Stimulated activated CD4-positive, alpha-beta T cell treated with anti-CD3 and anti-CD28 coated beads, Interleukin-15, amount 100 ng/mL, for 24 hours (primary cell): ENCODE measurements at regions not wholly inside any gene's neighbourhood (a gene's known extent, or its start where the extent isn't known, plus 50 kb on each side); places are given as distances from the start of the nearest gene placed in this dataset.
"Not testable (repeated sequence)": the region's sequence is repeated elsewhere in the genome, so short reads cannot be mapped to it uniquely, and the experiment has no call there.

Source experiments
- DNase-seq: peaks from one replicate; pipeline ENCODE4 v3.0.0-alpha.2; 2020

- DNase-seq = not testable (repeated sequence)
These were observed 172.1 kb downstream of the POTEB start for GRCh38 chr15:21705480-21705879.

GRCh38 chr15:21698620-21699019 lies 178.9 kb downstream of the POTEB start:
- DNase-seq = not testable (repeated sequence)

- not testable (repeated sequence) for DNase-seq
These were observed 182.4 kb downstream of the POTEB start for GRCh38 chr15:21695089-21695488.

- DNase-seq = not testable (repeated sequence)
These were observed 184.9 kb downstream of the POTEB start for GRCh38 chr15:21692471-21693102.

- not testable (repeated sequence) for DNase-seq
These were observed 216.6 kb upstream of the POTEB3 start for GRCh38 chr15:21656798-21657397.

- DNase-seq = not testable (repeated sequence)
These were observed 215.9 kb upstream of the POTEB3 start for GRCh38 chr15:21656114-21656746.

- DNase-seq = not testable (repeated sequence)
These were observed 213.4 kb upstream of the POTEB3 start for GRCh38 chr15:21653707-21654106.

- DNase-seq = not testable (repeated sequence)
These were observed 198.5 kb upstream of the POTEB3 start for GRCh38 chr15:21638770-21639169.

GRCh38 chr15:21626694-21627093 lies 186.4 kb upstream of the POTEB3 start:
- DNase-seq = not testable (repeated sequence)

GRCh38 chr15:21609223-21609622 lies 168.9 kb upstream of the POTEB3 start:
- not testable (repeated sequence) for DNase-seq

- not testable (repeated sequence) for DNase-seq
These were observed 125.1 kb upstream of the POTEB3 start for GRCh38 chr15:21565426-21565825.

- not testable (repeated sequence) for DNase-seq
These were observed 111.5 kb upstream of the POTEB3 start for GRCh38 chr15:21551809-21552208.

- DNase-seq = not testable (repeated sequence)
These were observed 106.0 kb upstream of the POTEB3 start for GRCh38 chr15:21546182-21546903.

- DNase-seq = not testable (repeated sequence)
These were observed 92.5 kb upstream of the POTEB3 start for GRCh38 chr15:21532785-21533184.

- not testable (repeated sequence) for DNase-seq
These were observed 75.9 kb upstream of the POTEB3 start for GRCh38 chr15:21516248-21516647.

- DNase-seq = not testable (repeated sequence)
These were observed 75.0 kb upstream of the POTEB3 start for GRCh38 chr15:21515296-21515695.

GRCh38 chr15:21503021-21503420 lies 62.7 kb upstream of the POTEB3 start:
- not testable (repeated sequence) for DNase-seq
